ENCODE measurements at regions not wholly inside any gene's neighbourhood (a gene's known extent, or its start where the extent isn't known, plus 50 kb on each side); places are given as distances from the start of the nearest gene placed in this dataset.
A peak's percentile ranks its signal among the peaks of the same experiment; 100 is the strongest.

GRCh38 chr16:85480727-85481101, 132.4 kb upstream of the GSE1 start:
- DNase-seq = peak; percentile 42

- DNase-seq = no peak
Observed at GRCh38 chr16:85481206-85481605, 131.9 kb upstream of the GSE1 start.

GRCh38 chr16:85481738-85482137, 131.4 kb upstream of the GSE1 start:
- no peak for DNase-seq

GRCh38 chr16:85483424-85483823, 129.7 kb upstream of the GSE1 start:
- no peak for DNase-seq

GRCh38 chr16:85484347-85485300, 128.5 kb upstream of the GSE1 start:
- peak; percentile 88 for DNase-seq

GRCh38 chr16:85485379-85485778, 127.7 kb upstream of the GSE1 start:
- peak; percentile 93 for DNase-seq

GRCh38 chr16:85486256-85486915, 126.7 kb upstream of the GSE1 start:
- peak; percentile 65 for DNase-seq

GRCh38 chr16:85488414-85488813, 124.7 kb upstream of the GSE1 start:
- no peak for DNase-seq

- DNase-seq = no peak
Observed at GRCh38 chr16:85490407-85491057, 122.6 kb upstream of the GSE1 start.

GRCh38 chr16:85491058-85491771, 121.9 kb upstream of the GSE1 start:
- no peak for DNase-seq

- DNase-seq = no peak
Observed at GRCh38 chr16:85491798-85492294, 121.3 kb upstream of the GSE1 start.

GRCh38 chr16:85492295-85492864, 120.7 kb upstream of the GSE1 start:
- no peak for DNase-seq

GRCh38 chr16:85494315-85494714, 118.8 kb upstream of the GSE1 start:
- no peak for DNase-seq

- DNase-seq = no peak
Observed at GRCh38 chr16:85495259-85495658, 117.9 kb upstream of the GSE1 start.

GRCh38 chr16:85495823-85496538, 117.1 kb upstream of the GSE1 start:
- DNase-seq = no peak

GRCh38 chr16:85497622-85498314, 115.4 kb upstream of the GSE1 start:
- DNase-seq = no peak

GRCh38 chr16:85498607-85499006, 114.5 kb upstream of the GSE1 start:
- no peak for DNase-seq

- DNase-seq = no peak
Observed at GRCh38 chr16:85500220-85500619, 112.9 kb upstream of the GSE1 start.

- DNase-seq = no peak
Observed at GRCh38 chr16:85501900-85502299, 111.2 kb upstream of the GSE1 start.

- no peak for DNase-seq
Observed at GRCh38 chr16:85502357-85502756, 110.8 kb upstream of the GSE1 start.

- no peak for DNase-seq
Observed at GRCh38 chr16:85503679-85504231, 109.4 kb upstream of the GSE1 start.
